ENCODE measurements at regions not wholly inside any gene's neighbourhood (a gene's known extent, or its start where the extent isn't known, plus 50 kb on each side); places are given as distances from the start of the nearest gene placed in this dataset.
"Not testable (repeated sequence)": the region's sequence is repeated elsewhere in the genome, so short reads cannot be mapped to it uniquely, and the experiment has no call there.

DNA sequence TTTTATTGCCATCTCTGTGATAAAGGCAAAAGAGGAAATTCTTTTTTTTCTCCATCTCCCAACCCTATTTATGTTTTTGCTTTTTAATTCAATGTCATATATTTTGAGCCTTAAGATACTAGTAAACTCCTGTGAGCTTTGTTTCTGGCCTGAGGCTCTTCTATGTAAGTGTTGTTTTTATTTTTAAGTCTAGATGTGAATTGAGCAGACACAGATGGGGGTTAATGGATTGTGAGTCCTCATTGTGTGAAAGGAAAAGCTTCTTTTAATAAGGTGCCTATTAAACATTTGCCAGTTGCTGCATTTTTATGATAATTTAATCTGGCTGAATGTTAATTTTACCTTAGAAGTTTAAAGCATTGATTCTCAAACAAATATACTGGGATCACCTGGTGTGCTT, 2337.9 kb upstream of the RAG2 start:
- FAIRE-seq (no peak), DNase-seq (ENCODE audit: low spot score in 2 of 2) (no peak)

DNA sequence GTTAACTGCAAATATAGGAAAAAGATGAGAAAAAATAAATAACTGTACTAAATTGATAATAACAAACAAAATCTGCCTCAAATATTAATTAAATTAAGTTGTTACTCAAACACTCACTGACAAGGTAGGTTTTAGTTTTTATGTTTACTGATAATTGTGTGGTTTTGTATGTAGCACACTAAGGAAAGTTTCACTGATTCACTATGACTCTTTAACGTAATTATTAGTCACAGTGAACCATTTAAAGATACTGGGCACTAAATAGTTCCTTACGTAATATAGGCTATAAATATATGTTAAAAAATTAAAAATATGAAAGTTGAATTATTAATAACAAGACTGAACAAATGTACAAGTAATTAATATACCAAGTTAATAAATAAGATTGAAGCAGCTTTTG, 2330.0 kb upstream of the RAG2 start:
- DNase-seq (ENCODE audit: low spot score in 2 of 2): no peak
- no peak for FAIRE-seq

DNA sequence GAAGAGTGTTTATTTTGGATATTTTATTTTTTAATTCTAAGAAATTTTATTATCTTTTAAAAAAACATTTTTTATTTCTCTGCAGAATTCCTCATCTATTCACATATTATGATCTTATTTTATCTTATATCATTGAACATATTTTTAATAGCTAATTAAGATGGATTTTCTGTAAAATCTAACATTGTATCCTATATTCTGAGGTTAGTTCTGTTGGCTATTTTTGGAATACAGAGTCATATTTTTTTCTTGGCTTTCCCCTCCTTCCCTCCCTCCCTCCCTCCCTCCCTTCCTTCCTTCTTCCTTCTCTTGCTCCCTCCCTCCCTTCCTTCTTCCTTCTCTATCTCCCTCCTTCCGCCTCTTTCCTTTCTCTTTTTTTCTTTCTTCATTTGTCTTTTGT, 2326.6 kb upstream of the RAG2 start:
- DNase-seq (ENCODE audit: low spot score in 2 of 2): no peak
- peak; percentile 17 for FAIRE-seq

DNA sequence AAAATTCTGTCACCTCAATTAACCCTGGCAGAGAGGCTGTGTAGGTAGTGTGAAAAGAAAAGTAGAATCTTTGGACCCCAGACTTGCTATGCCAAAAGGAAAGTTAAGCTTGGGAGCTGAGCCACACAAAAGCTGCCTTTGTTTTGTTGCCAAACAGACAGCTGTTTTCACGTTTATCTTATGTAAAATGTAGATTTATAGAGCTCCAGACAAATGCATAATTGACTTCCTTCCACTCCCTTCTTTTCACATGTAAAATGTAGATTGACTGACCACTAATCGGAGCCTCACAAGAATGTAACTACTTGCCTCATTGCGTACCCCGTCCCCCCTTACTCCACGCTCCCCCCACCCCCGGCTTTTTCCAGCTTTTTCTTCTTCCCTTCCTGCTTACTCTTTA, 2302.2 kb upstream of the RAG2 start:
- FAIRE-seq: no peak
- DNase-seq (ENCODE audit: low spot score in 2 of 2): no peak

DNA sequence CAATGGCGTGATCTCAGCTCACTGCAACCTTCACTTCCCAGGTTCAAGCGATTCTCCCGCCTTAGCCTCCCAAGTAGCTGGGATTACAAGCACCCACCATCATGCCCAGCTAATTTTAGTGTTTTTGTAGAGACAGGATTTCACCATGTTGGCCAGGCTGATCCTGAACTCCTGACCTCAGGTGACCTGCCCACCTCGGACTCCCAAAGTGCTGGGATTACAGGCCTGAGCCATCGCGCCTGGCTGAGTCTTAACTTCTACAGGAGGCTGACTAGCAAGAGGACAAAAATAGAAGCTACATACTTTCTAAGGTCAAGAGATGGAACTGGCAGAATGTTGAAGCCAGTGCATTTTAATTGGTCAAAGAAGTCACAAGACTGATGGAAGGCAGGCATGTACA, 2296.2 kb upstream of the RAG2 start:
- DNase-seq (ENCODE audit: low spot score in 2 of 2); FAIRE-seq: not testable (repeated sequence)

DNA sequence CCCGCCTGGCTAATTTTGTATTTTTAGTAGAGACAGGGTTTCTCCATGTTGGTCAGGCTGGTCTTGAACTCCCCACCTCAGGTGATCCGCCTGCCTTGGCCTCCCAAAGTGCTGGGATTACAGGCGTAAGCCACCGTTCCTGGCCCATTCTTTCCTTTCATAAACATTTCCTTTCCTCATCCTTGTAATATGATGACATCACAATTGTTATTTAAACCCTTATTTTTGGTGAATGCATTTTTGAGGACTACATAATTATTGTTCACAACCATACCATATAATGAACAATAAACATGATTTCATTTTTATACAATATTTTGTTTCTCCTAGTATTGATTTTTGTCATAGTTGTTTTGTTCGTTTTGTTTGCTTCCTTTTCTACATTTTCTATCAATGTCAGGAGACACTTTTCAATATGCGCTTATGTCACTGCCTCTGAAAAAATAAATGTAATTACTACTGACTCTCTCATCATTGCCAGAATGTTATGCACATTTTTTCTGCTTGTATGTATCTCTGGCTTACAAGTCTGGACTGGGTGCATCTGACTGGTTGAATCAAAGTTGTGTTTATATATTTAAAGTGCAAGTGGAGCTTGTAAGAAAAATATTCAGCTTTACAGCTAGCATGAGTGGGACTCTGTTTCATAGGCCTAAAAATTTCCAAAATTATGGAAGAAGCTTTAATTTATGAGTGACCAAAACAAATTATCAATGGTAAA, 2286.3 kb upstream of the RAG2 start:
- DNase-seq (ENCODE audit: low spot score in 2 of 2) (no peak), FAIRE-seq (no peak)

DNA sequence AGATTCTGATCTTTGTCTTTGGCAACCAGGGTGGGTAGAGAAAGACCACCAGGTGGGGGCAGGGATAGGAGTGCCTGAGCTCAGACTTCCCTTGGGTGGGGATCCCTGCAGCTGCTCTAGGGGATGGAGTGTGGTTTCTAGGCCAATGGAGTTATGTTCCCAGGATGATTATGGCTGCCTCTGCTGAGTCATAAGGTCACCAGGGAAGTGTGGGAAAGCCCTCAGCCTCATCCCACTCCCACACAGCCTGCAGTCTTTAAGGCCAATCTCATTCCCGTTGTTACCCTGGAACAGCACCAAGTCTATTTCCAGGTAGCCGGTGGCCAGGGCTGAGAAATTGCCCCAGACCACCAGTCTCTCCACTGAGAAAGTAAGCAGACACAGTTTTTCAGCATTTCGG, 2269.3 kb upstream of the RAG2 start:
- no peak for FAIRE-seq
- DNase-seq (ENCODE audit: low spot score in 2 of 2): no peak

DNA sequence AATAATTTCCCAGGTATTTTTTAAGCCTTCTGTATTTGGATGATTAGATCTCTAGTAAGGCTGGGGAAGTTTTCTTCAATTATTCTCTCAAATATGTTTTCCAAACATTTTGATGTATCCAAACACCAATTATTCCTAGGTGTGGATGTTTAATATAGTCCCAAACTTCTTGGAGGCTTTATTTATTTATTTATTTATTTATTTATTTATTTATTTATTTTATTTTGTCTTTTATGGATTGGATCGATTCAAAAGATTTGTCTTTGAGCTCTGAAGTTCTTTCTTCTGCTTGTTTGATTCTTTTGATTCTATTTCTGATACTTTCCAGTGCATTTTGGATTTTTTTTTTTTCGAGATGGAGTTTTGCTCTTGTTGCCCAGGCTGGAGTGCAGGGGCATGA, 2267.9 kb upstream of the RAG2 start:
- FAIRE-seq: no peak
- no peak for DNase-seq (ENCODE audit: low spot score in 2 of 2)

DNA sequence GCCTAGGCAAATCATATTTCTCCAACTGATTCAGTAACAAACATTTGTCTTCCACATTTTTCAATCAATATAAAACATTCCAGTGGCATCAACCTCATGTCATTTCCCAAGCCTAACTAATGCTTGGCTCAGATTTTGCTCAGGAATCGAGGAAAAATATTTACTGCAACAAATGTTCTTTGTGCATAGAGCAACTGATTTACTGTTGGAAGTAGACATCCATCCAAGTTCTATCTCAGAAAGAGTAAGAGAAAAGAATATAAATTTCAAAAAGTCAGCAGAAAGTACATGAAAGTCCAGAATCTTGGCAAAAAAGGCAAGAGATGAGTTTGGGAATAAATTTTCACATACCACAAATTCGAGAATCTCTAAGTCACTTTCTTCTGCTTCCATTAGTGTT, 2245.0 kb upstream of the RAG2 start:
- no peak for FAIRE-seq

DNA sequence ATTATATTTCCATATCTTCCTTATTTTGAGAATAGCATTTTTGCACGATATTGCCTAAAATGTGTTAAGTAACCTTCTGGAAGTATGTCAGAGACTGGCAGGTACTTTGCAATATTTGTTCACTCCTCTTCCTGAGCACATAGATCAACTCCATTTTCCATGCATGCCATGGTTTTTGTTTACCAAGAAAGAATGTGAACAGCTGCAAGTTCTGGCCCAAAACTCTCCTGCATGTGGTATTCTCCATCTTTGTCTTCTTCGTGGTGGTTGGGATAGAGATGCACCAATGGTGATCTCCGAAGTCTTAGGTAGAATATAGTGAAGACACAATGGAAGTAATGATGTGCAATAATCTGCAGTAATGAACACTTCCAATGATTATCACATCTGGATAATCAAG, 2241.0 kb upstream of the RAG2 start:
- DNase-seq (ENCODE audit: low spot score in 2 of 2): no peak
- FAIRE-seq: no peak

More for the DNA sequence above, 2245.0 kb upstream of the RAG2 start:
- no peak for DNase-seq (ENCODE audit: low spot score in 2 of 2)

DNA sequence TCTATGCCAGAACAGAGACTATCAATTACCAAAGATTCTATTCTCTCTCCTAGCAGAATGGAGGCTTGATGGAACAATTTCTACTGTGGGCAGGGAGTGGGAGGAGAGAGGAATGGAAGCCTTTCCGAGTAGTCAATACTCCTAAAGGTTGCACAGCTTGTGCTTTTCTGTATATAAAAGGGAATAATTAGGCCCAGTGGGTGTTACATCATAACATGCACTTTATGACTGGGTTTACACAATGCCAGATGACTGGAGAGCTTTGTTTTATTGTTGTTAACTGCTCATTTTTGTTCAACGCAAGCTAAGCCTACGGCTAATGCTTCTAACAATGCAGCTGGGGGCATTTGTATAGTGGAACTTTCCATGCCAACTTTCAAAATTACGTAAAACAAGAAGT, 2237.9 kb upstream of the RAG2 start:
- DNase-seq (ENCODE audit: low spot score in 2 of 2) (no peak), FAIRE-seq (no peak)

DNA sequence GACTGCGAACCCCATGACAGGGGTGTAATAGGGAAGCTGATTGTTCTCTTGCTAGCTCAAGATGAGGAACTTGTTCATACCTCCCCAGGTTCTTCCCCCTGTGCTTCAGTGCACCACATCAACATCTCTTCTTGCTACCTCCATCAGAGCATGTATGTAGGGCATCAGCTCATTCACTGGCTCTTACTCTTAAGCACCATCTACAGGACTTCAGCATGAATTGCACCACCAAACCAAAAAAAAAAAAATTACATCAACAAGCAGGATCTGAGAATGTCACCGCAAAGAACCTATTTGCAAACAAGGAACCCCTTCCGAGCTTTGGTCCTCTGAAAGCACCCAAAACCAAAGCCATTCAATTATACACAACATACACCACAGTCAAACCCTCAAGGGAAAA, 2226.5 kb upstream of the RAG2 start:
- DNase-seq (ENCODE audit: low spot score in 2 of 2): no peak
- no peak for FAIRE-seq

DNA sequence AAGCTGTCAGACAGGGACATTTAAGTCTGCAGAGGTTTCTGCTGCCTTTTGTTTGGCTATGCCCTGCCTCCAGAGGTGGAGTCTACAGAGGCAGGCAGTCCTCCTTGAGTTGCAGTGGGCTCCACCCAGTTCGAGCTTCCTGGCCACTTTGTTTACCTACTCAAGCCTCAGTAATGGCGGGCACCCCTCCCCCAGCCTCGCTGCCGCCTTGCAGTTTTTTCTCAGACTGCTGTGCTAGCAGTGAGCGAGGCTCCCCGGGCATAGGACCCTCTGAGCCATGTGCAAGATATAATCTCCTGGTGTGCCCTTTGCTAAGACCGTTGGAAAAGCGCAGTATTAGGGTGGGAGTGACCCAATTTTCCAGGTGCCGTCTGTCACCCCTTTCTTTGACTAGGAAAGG, 2223.8 kb upstream of the RAG2 start:
- not testable (repeated sequence) for FAIRE-seq; DNase-seq (ENCODE audit: low spot score in 2 of 2)

DNA sequence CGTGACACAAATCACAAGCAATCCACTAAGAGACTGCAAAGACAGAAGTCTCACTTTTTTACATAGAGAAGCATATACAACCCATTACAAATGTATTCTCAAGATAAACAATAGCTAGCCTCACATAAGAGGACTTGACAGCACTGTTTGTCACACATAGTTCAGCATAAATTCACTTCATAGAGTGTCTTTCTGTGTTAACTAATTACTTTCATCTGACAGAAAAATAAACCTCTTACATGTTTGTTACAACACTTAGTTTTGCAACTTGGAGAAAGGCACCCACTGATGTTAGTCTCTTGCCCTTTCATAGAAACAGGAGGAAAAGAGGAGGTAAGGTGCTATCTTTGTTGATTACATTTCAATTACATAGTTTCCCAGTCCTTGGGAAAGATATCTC, 2221.9 kb upstream of the RAG2 start:
- FAIRE-seq (no peak), DNase-seq (ENCODE audit: low spot score in 2 of 2) (no peak)

DNA sequence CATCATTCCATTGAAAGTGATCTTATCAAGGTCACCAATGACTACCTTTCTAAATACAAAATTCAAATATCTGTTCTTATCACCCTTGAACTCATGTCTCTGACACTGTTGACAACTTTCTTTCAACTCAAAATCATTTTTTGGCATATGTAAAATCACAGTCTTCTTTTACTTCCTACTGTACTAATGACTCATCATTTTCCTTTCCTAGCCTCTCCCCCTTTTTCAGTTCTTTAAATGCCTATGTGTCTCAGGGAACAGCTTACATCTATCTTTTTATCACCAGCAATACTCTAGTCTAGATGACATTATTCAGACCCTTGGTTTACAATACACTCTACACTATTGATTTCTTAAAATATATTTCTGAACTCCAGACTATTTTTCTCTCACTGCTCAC, 2220.7 kb upstream of the RAG2 start:
- DNase-seq (ENCODE audit: low spot score in 2 of 2): no peak
- no peak for FAIRE-seq

DNA sequence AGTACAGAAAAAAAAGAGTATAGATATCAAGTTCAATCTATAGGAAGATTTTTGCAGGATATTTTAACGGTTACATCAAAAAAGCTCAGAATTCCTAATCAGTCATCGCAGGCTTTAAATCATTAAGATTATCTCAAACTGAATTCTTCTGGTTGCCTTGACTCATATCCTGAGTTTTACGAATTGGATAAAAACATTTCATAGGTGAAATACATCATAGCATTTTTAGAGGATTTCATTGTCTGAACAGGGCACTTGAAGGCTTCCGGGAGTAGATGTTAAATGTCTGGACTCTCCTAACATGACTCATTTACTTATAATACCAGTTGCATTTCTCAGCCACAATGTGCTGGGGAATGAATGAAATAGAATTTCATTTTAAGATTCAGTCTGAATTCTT, 2216.6 kb upstream of the RAG2 start:
- DNase-seq (ENCODE audit: low spot score in 2 of 2) (no peak), FAIRE-seq (no peak)

DNA sequence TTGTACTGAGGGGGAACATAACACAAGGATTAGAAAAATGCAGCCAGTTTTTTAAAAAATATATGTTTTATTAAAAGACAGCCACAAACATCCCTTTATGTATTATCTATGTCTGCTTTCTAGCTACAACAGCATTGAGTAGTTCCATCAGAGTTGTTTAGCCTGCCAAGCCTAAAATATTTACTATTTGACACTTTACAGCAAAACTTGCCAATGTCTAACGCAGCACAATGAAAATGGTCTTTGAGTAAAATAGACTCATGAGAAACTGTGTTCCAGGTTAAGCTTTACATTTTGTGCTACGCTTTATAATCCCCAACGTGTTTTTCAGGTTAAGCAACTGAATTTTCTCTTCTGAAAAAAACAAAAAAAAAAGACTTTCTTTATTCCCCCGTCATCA, 2211.5 kb upstream of the RAG2 start:
- no peak for FAIRE-seq
- DNase-seq (ENCODE audit: low spot score in 2 of 2): no peak

DNA sequence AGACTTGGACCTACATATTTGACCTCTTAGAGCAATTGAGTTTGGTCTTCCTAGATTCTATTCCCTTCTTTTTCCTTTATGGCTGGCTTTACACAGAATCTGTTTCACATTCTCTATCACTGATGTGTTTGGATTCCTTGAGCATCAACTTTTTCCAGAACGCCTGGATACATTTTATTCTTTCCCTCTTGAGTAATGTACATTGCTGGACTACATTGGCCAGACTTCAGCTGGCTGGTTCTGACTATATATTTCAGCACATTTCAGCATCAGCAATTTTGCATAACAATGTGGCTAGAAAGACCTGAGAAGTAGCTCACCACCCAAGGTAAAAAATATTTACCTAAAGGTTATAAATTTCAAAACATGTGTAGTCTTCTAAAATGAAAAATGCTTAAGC, 2198.2 kb upstream of the RAG2 start:
- FAIRE-seq (no peak), DNase-seq (ENCODE audit: low spot score in 2 of 2) (no peak)

DNA sequence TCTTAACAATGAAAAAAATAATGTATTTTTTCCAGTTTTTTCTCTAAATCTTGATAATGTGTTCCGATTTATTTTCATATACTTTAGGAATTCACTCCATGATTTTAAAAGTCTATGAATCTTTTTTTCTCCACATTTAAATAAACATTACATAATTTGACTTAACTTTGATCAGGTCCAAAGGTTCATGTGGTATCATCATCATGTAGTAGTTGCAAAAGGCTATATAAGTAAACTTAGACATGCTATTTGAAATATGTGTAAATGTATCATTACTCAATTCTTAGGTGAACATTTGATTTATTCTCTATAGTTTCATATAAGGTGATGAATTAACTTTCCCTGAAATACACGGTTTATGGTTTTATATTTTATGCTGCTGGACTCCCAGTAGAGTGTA, 2197.0 kb upstream of the RAG2 start:
- FAIRE-seq: no peak

DNA sequence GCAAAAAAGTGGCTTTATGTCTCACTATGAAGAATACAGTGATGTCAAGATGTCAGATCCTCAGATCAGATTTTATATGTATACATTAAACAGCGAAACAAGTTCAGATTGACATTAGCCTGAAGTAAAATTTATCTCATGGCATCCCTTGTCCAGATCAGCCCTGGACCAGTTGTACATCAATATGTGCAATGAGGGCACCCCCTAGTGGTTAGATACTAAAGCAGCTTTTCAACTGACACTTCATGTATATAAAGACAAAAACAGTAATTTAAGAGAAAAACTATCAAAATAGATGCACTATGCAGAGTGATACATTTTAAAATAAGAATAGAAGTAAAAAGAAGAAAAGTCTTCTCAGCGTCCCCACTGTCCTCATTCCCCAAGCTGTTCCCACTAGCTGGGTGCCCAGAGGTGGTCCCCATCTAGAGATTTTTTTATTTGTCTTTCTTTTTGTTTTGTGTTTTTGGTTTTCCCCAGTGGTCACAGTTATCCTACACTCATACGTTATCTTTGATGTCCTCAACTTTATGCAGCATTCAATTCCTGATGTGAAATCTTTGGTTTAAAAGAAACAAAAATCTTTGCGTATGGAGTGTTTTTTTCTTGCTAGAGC, 2193.4 kb upstream of the RAG2 start:
- FAIRE-seq: peak; percentile 66
- DNase-seq (ENCODE audit: low spot score in 2 of 2): peak; percentile 5 to 9

More for the DNA sequence above, 2197.0 kb upstream of the RAG2 start:
- DNase-seq (ENCODE audit: low spot score in 2 of 2): no peak

DNA sequence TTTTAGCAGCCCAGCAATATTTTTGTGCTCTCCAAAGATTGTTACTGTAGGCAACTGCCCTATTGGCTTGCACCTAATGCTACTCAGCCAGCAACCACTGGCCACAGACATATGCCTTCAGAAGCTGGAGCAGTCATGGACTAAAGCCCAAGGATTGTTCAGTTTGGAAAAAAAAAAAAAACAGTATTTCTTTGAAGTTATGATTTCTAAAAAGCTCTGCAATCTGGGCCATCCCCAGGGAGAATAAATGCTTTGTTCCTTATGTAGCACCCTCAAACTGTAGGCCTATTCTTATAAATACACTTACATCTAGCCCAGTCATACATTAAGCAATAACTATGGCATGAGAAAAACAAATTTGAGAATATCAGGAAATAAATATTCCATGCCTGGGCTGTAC, 2190.5 kb upstream of the RAG2 start:
- no peak for FAIRE-seq
- DNase-seq (ENCODE audit: low spot score in 2 of 2): no peak

DNA sequence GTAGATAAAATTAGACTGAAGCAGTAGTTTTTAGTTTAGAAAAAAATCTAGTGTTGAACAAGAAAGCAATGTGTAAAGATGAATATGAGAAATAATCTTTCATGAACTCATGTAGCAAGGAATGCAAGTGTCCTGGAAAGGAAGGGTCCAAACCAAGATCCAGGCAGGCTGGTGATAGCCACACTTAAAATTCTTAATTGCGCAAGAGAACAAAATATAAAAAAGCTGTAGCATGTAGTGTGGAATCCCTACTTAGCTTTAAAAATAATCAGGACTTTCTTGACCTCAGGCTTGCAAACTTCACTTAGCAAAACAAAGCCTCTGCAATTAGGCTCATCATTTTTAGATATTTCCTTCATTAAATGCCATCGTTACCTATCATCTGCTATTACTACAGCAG, 2186.1 kb upstream of the RAG2 start:
- DNase-seq (ENCODE audit: low spot score in 2 of 2) (no peak), FAIRE-seq (no peak)

DNA sequence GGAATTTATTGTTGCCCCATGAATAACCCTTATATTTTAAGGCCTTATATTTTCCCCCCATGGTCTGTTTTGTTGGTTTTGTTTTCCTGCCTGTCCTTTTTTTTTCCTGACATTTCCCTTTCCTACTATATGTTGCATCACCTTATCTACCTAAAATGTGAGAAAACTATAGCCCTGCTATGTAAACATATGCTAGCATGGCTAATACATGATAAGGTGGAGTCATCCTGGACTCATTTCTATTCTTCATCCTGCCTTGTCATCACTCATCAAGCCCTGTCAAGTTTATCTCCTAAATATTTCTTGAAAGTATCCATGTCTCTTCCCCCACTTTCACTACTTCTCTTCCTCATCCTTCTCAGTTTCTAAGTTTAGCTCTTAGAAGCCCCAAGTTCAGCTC, 2168.8 kb upstream of the RAG2 start:
- DNase-seq (ENCODE audit: low spot score in 2 of 2) (no peak), FAIRE-seq (no peak)

Measured in frontal cortex (tissue), 3 donors.